Astrocyte of the spinal cord (primary cell): ENCODE measurements at regions not wholly inside any gene's neighbourhood (a gene's known extent, or its start where the extent isn't known, plus 50 kb on each side); places are given as distances from the start of the nearest gene placed in this dataset.

ENCODE experiments used
- DNase-seq: peaks from one replicate; pipeline ENCODE4 v3.0.0; 2011; ENCODE audit warnings: low read depth, low spot score
- H3K4me3 ChIP-seq: 2 replicates; pipeline ENCODE4 v1.5.1; 2011; ENCODE audit warnings: low read depth, mild to moderate bottlenecking, low read length, moderate library complexity
- CTCF ChIP-seq: IDR thresholded peaks from 2 replicates; pipeline ENCODE4 v1.5.1; 2012; ENCODE audit warnings: low read depth, mild to moderate bottlenecking, low read length, inconsistent platforms
- in situ Hi-C: cut with HindIII; loops from 2 replicates; pipeline ENCODE4 v1.10.0; 2017; ENCODE audit warnings: low sequenced_read_pairs

GRCh38 chr16:86363836-86364618 lies 146.3 kb upstream of the FOXF1 start:
- no peak for DNase-seq
- in situ Hi-C loops, result no loop called here
- H3K4me3 ChIP-seq, result no peak overlapping the region
- no peak for TF ChIP-seq CTCF

- H3K4me3 ChIP-seq, result no peak overlapping the region
- no peak for TF ChIP-seq CTCF
- in situ Hi-C loops, result no loop called here
- DNase-seq, result no peak
Measured at GRCh38 chr16:86364653-86365380, 145.5 kb upstream of the FOXF1 start.

- no peak for DNase-seq
- no peak for TF ChIP-seq CTCF
- in situ Hi-C loops, result no loop called here
- H3K4me3 ChIP-seq, result no peak overlapping the region
Measured at GRCh38 chr16:86365513-86366273, 144.6 kb upstream of the FOXF1 start.

GRCh38 chr16:86366481-86366880 lies 143.8 kb upstream of the FOXF1 start:
- TF ChIP-seq CTCF, result no peak
- no peak overlapping the region for H3K4me3 ChIP-seq
- no peak for DNase-seq
- in situ Hi-C loops, result no loop called here

GRCh38 chr16:86367291-86368072 lies 142.8 kb upstream of the FOXF1 start:
- in situ Hi-C loops, result no loop called here
- no peak overlapping the region for H3K4me3 ChIP-seq
- DNase-seq, result no peak
- no peak for TF ChIP-seq CTCF

GRCh38 chr16:86368261-86368660 lies 142.1 kb upstream of the FOXF1 start:
- H3K4me3 ChIP-seq, result no peak overlapping the region
- in situ Hi-C loops, result no loop called here
- TF ChIP-seq CTCF, result no peak
- no peak for DNase-seq
